MCF 10A (cell line): ENCODE measurements at regions not wholly inside any gene's neighbourhood (a gene's known extent, or its start where the extent isn't known, plus 50 kb on each side); places are given as distances from the start of the nearest gene placed in this dataset.

Experiments
- BruUV-seq: library from RNA; stranded (reverse); fragments of 400-500 nt; replicated peaks from 2 replicates; lab custom pipeline; 2021; lab: Mats Ljungman, UMichigan
- CTCF ChIA-PET: fragments of 300-600 bp; sonication (Branson Sonifier 250); formaldehyde crosslinking; extraction: SDS; loops from one replicate; lab custom pipeline; 2021; ENCODE audit warnings: antibody characterized with exemption, inconsistent platforms; lab: Yijun Ruan, JAX
- POLR2A ChIA-PET: fragments of 300-600, 350-650 bp; sonication (Branson Sonifier 250); formaldehyde crosslinking; extraction: SDS; loops from one replicate; lab custom pipeline; 2020; ENCODE audit warnings: antibody characterized with exemption, inconsistent platforms; lab: Yijun Ruan, JAX
- DNase-seq: peaks from one replicate; pipeline ENCODE4 v3.0.0-alpha.2; 2018; ENCODE audit not compliant: unreplicated experiment
- H3K27ac Mint-ChIP-seq: one replicate; pipeline ENCODE4 v1.8.0; 2022; ENCODE audit warnings: mild to moderate bottlenecking, low read depth, mixed read lengths; ENCODE audit not compliant: unreplicated experiment
- H3K27me3 Mint-ChIP-seq: one replicate; pipeline ENCODE4 v1.8.0; 2022; ENCODE audit warnings: mixed read lengths; ENCODE audit not compliant: insufficient read depth, unreplicated experiment
- H3K36me3 Mint-ChIP-seq: one replicate; pipeline ENCODE4 v1.8.0; 2022; ENCODE audit warnings: mild to moderate bottlenecking, moderate library complexity, mixed read lengths; ENCODE audit not compliant: insufficient read depth, unreplicated experiment
- H3K4me1 Mint-ChIP-seq: one replicate; pipeline ENCODE4 v1.8.0; 2022; ENCODE audit warnings: mixed read lengths; ENCODE audit not compliant: insufficient read depth, unreplicated experiment
- H3K4me3 Mint-ChIP-seq: one replicate; pipeline ENCODE4 v1.8.0; 2022; ENCODE audit warnings: mild to moderate bottlenecking, moderate library complexity, mixed read lengths; ENCODE audit not compliant: unreplicated experiment
- H3K9me3 Mint-ChIP-seq: one replicate; pipeline ENCODE4 v1.8.0; 2022; ENCODE audit warnings: mixed read lengths; ENCODE audit not compliant: unreplicated experiment
- intact Hi-C: fragments of 100-400 bp; cut with micrococcal nuclease; formaldehyde crosslinking; loops from 2 replicates; pipeline ENCODE4 v1.14.1; 2022
- TF ChIP-seq, protein P1 (sequence below): fragments of 200-600 bp; IDR thresholded peaks from one replicate; pipeline ENCODE4 v1.8.0; 2022; ENCODE audit warnings: antibody characterized with exemption, mild to moderate bottlenecking; ENCODE audit not compliant: unreplicated experiment

GRCh38 chr13:112131081-112131712 is 64.2 kb downstream of the SOX1 start:
- Mint-ChIP-seq H3K27ac (no peak overlapping the region), H3K4me3 (no peak overlapping the region), H3K4me1 (no peaks in the 10 kb centered on the region), H3K9me3 (peaks cover 27% of the 10 kb centered on the region), H3K27me3 (peaks cover 21% of the 10 kb centered on the region), H3K36me3 (no peaks in the 10 kb centered on the region)
- TF ChIP-seq, protein P1, sequence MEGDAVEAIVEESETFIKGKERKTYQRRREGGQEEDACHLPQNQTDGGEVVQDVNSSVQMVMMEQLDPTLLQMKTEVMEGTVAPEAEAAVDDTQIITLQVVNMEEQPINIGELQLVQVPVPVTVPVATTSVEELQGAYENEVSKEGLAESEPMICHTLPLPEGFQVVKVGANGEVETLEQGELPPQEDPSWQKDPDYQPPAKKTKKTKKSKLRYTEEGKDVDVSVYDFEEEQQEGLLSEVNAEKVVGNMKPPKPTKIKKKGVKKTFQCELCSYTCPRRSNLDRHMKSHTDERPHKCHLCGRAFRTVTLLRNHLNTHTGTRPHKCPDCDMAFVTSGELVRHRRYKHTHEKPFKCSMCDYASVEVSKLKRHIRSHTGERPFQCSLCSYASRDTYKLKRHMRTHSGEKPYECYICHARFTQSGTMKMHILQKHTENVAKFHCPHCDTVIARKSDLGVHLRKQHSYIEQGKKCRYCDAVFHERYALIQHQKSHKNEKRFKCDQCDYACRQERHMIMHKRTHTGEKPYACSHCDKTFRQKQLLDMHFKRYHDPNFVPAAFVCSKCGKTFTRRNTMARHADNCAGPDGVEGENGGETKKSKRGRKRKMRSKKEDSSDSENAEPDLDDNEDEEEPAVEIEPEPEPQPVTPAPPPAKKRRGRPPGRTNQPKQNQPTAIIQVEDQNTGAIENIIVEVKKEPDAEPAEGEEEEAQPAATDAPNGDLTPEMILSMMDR, result no peak
- intact Hi-C loops, result no loop called here
- ChIA-PET POLR2A (no interaction called here), CTCF (interaction anchor here (0.7 kb wide), 1 partner anchor 48 kb away, joined by 3 read pairs; no protein-coding TSS in a partner anchor)
- BruUV-seq, result no TSS peak
- no peak for DNase-seq

DNA sequence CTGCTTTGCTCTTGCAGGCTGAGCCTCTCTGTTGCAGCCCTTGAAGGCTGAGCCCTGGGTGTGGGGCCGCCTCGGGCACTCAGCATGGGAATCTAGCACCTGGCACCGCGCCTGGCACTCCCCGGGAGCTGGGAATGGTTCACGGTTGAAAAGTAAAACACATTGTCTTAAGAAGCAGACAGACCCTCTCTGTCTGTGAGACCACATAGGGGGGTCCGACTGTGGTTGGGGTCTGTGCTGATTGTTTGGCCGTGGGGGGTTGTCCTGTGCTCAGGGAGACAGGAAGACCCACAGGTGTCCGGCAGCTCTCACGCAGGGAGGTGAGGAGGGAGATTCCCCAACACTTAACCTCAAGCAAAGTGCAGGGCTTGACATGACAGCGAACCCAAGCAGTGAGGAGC is 64.8 kb downstream of the SOX1 start:
- intact Hi-C loops, result no loop called here
- ChIA-PET POLR2A (no interaction called here), CTCF (interaction anchor here (0.6 to 0.7 kb wide), 2 partner anchors 48 to 90 kb away, joined by 3 to 4 read pairs; no protein-coding TSS in a partner anchor)
- DNase-seq, result no peak
- Mint-ChIP-seq H3K9me3 (peaks cover 27% of the 10 kb centered on the region), H3K4me3 (no peak overlapping the region), H3K27ac (no peak overlapping the region), H3K4me1 (no peaks in the 10 kb centered on the region), H3K27me3 (peaks cover 21% of the 10 kb centered on the region), H3K36me3 (no peaks in the 10 kb centered on the region)
- TF ChIP-seq, protein P1, result no peak
- BruUV-seq, result no TSS peak

DNA sequence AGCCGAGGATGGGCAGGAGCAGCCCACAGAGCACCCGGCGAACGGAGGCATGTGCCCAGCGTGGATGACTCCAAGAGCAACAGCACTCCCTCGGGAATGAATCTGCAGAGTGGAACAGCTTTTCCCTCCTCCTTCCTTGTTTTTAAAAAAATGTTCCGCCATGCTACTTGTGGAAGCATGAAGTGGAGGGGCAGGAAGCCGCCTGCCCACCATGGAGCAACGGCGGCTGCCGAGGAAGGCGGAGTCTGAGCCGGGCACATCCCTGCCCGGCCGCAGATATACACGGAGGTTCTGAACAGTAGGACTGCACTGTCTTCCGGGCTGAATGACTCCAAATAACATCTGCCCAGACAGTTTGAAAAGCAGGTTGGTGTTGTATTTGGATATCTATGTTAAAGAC is 65.2 kb downstream of the SOX1 start:
- no peaks in the 10 kb centered on the region for H3K36me3 Mint-ChIP-seq
- ChIA-PET POLR2A (no interaction called here), CTCF (interaction anchor here (0.6 kb wide), 2 partner anchors 90 to 109 kb away, joined by 3 to 4 read pairs; no protein-coding TSS in a partner anchor)
- BruUV-seq, result no TSS peak
- TF ChIP-seq, protein P1, result no peak
- H3K27ac Mint-ChIP-seq, result no peak overlapping the region
- H3K9me3 Mint-ChIP-seq, result peaks cover 27% of the 10 kb centered on the region
- no peaks in the 10 kb centered on the region for H3K4me1 Mint-ChIP-seq
- intact Hi-C loops, result no loop called here
- peaks cover 21% of the 10 kb centered on the region for H3K27me3 Mint-ChIP-seq
- H3K4me3 Mint-ChIP-seq, result no peak overlapping the region
- no peak for DNase-seq

- TF ChIP-seq, protein P1, result no peak
- H3K27me3 Mint-ChIP-seq, result peaks cover 16% of the 10 kb centered on the region
- no peak for DNase-seq
- no peaks in the 10 kb centered on the region for H3K4me1 Mint-ChIP-seq
- intact Hi-C loops, result no loop called here
- CTCF ChIA-PET, result interaction anchor here (0.6 kb wide), 1 partner anchor 109 kb away, joined by 3 read pairs; no protein-coding TSS in a partner anchor
- H3K9me3 Mint-ChIP-seq, result peaks cover 27% of the 10 kb centered on the region
- BruUV-seq, result no TSS peak
- H3K27ac Mint-ChIP-seq, result no peak overlapping the region
- H3K4me3 Mint-ChIP-seq, result no peak overlapping the region
- POLR2A ChIA-PET, result no interaction called here
- no peaks in the 10 kb centered on the region for H3K36me3 Mint-ChIP-seq
Measured at GRCh38 chr13:112132619-112133018, 65.7 kb downstream of the SOX1 start.
